Transverse colon (tissue), 3 donors: ENCODE measurements at regions not wholly inside any gene's neighbourhood (a gene's known extent, or its start where the extent isn't known, plus 50 kb on each side); places are given as distances from the start of the nearest gene placed in this dataset.

Experiments
- CTCF ChIP-seq, 5 experiments: fragments of 200-600 bp in 3 of 5; fragments of 450-650 bp in 2 of 5; sonication (generic) in 3 of 5; IDR thresholded peaks; 1 replicate in 2 of 5; 2 replicates in 3 of 5; pipeline ENCODE4 v1.5.1; 2016 to 2017; ENCODE audit warnings: antibody characterized with exemption in 5 of 5, inconsistent platforms in 3 of 5, mild to moderate bottlenecking in 2 of 5, moderate library complexity in 1 of 5
- POLR2A ChIP-seq: fragments of 450-650 bp; IDR thresholded peaks from one replicate; pipeline ENCODE4 v1.6.1; 2016; ENCODE audit warnings: antibody characterized with exemption, mild to moderate bottlenecking, moderate library complexity

- no peak for TF ChIP-seq CTCF (IDR thresholded peaks at IDR 0.05)
- TF ChIP-seq POLR2A, result no peak
Observed at GRCh38 chr13:47170971-47171370, 274.1 kb upstream of the HTR2A start.
